NB4 (cell line): ENCODE measurements at regions not wholly inside any gene's neighbourhood (a gene's known extent, or its start where the extent isn't known, plus 50 kb on each side); places are given as distances from the start of the nearest gene placed in this dataset.

Experiments used
- DNase-seq: peaks from one replicate; pipeline ENCODE4 v3.0.0; 2010; ENCODE audit warnings: low read depth
- H3K4me3 ChIP-seq: one replicate; pipeline ENCODE4 v1.5.1; 2011; ENCODE audit warnings: mild to moderate bottlenecking, low read depth, low read length, moderate library complexity
- MYC ChIP-seq: IDR thresholded peaks from 2 replicates; pipeline ENCODE4 v1.6.1; 2011; ENCODE audit warnings: low read depth, low read length
- POLR2A ChIP-seq: IDR thresholded peaks from 2 replicates; pipeline ENCODE4 v1.6.1; 2011; ENCODE audit warnings: mild to moderate bottlenecking; ENCODE audit not compliant: insufficient read length; ENCODE audit errors: extremely low read depth
- TF ChIP-seq, protein P1 (sequence below): IDR thresholded peaks from one replicate; pipeline ENCODE4 v1.5.1; 2012; ENCODE audit warnings: low read depth, low read length
- TF ChIP-seq, protein P2 (sequence below): IDR thresholded peaks from 2 replicates; pipeline ENCODE4 v1.6.1; 2011; ENCODE audit warnings: low read depth, low read length

DNA sequence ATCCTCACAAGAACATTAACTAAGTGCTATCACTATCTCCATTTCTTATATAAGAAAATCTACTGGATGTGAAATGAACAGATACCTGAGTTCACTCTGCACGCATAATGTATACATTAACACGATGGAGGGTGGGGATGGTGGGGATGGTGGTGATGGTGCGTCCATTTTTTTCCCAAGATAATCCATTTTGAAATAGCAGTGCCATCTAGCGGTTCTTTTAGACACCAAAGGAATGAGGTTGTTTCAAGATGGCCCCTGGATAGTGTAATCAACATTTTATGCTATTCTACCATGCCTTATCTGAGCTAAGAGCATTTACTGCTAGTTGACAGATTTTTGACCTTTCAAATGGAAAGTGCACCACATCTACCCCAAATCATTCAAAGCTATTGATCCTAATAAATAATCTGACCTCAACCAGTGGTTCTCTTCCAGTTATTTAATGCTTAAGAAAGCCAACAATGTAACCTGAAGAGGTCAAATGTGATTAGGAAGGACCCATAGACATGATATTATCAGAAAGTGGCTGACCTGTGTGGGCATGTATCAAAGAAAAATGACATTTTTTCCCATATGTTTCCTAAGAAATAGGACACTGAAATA, 714.7 kb upstream of the TENM4 start:
- peak; percentile 45 for DNase-seq
- no peak overlapping the region for H3K4me3 ChIP-seq
- TF ChIP-seq, protein P1, sequence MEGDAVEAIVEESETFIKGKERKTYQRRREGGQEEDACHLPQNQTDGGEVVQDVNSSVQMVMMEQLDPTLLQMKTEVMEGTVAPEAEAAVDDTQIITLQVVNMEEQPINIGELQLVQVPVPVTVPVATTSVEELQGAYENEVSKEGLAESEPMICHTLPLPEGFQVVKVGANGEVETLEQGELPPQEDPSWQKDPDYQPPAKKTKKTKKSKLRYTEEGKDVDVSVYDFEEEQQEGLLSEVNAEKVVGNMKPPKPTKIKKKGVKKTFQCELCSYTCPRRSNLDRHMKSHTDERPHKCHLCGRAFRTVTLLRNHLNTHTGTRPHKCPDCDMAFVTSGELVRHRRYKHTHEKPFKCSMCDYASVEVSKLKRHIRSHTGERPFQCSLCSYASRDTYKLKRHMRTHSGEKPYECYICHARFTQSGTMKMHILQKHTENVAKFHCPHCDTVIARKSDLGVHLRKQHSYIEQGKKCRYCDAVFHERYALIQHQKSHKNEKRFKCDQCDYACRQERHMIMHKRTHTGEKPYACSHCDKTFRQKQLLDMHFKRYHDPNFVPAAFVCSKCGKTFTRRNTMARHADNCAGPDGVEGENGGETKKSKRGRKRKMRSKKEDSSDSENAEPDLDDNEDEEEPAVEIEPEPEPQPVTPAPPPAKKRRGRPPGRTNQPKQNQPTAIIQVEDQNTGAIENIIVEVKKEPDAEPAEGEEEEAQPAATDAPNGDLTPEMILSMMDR, result peak; percentile 41
- TF ChIP-seq POLR2A, result no peak

DNA sequence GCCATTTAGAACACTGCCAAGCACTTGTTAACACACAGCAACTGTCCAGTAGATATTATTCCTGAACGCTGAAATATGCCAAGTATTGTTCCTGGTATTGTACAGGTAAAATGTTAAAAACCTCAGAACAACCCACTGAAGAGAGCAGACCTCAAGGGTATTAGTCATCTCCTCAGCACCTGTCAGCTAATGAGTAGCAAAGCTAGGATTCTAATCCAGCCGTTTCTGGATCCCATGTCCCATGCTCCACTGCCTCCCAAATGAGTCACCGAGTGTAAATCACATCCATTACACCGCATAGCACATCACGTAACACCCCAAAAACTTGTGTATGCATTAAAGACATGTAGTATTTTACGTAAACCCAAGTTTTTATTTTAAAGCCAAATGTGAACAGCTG, 705.4 kb upstream of the TENM4 start:
- no peak for TF ChIP-seq MYC
- TF ChIP-seq, protein P2, sequence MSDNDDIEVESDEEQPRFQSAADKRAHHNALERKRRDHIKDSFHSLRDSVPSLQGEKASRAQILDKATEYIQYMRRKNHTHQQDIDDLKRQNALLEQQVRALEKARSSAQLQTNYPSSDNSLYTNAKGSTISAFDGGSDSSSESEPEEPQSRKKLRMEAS, result no peak
- TF ChIP-seq, protein P1, result no peak
- no peak for TF ChIP-seq POLR2A
- no peak overlapping the region for H3K4me3 ChIP-seq
- no peak for DNase-seq

DNA sequence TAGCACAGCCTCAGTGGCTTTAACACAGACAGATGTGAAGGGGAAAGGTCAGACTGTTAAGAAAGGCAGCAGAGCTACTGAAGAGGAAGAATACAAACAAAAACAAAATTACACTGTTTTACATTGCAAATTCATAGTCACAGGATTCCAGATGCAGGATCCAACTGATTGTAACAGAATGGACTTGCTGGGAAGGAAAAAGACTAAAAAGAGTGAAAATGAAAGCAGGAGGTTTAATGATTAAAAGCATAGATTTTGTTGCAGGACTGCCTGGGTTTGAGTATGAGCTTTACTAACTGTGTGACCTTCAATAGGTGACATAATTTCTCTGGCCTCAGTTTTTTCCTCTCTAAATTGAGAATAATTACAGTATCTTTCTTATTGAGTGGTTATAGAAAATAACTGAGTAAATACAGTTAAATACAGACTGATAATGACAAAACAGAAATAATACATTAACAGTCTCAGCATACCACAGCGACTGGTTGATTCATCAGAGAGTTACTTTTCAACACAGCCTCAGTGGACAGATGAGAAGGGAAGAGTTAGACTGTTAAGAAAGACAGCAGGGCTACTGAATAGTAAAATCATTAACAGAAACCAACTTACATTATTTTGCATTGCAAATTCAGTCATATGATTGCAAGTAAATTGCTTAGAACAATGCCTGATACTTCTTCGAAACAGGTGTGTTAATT, 704.2 kb upstream of the TENM4 start:
- H3K4me3 ChIP-seq, result no peak overlapping the region
- no peak for DNase-seq
- TF ChIP-seq, protein P1, result no peak
- TF ChIP-seq, protein P2, result no peak
- TF ChIP-seq MYC (no peak), POLR2A (no peak)

DNA sequence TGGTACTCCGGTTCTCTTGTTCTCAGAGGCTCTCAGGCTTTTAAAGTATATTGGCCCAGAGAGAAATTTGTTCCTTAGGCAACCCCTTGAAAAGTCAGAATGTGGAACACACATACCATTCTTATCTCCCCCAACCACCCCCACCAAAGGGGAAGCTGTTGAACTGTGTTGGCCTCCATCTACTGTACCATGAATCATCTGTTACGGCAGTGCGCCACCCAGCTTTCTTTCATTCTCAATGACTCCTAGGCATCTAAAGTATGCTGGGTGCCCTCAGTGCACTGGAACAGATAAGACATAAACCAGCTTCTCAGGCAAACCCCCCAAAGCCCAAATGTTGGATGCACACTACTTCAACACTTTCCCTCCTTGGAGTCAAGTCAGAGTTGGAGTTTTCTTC, 696.2 kb upstream of the TENM4 start:
- no peak for TF ChIP-seq POLR2A
- TF ChIP-seq, protein P1, result no peak
- TF ChIP-seq MYC, result no peak
- TF ChIP-seq, protein P2, result no peak
- H3K4me3 ChIP-seq, result no peak overlapping the region
- DNase-seq, result no peak

DNA sequence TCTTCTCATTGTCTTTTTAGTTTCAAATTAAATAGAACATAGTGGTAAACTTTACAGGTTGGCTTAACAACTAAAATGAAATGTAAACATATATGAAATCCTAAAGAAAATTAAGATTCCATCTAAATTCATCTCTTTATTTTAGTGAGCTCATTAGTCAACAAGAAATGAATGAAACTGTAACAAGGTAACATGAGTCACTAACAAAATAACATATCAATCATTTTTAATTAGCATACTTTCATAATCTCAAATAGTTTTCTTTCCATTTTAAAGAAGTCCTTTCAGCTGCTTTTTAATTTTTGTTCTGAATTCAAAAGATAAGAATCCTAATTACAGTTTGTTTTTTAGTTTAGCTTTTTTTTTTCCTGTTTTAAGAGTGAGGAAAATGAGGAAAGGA, 688.6 kb upstream of the TENM4 start:
- TF ChIP-seq, protein P1, result no peak
- TF ChIP-seq MYC (no peak), POLR2A (no peak)
- TF ChIP-seq, protein P2, result no peak
- no peak for DNase-seq
- H3K4me3 ChIP-seq, result no peak overlapping the region
